ENCODE measurements at regions not wholly inside any gene's neighbourhood (a gene's known extent, or its start where the extent isn't known, plus 50 kb on each side); places are given as distances from the start of the nearest gene placed in this dataset.

GRCh38 chr3:168583977-168584376, 488.3 kb upstream of the GOLIM4 start:
- TF ChIP-seq EZH2 (IDR thresholded peaks at IDR 0.05; ENCODE audit: low read depth): no peak
- no peak for TF ChIP-seq CTCF (conservative IDR thresholded peaks at IDR 0.05)

All from PC-9 (cell line).